ENCODE measurements at regions not wholly inside any gene's neighbourhood (a gene's known extent, or its start where the extent isn't known, plus 50 kb on each side); places are given as distances from the start of the nearest gene placed in this dataset.

DNA sequence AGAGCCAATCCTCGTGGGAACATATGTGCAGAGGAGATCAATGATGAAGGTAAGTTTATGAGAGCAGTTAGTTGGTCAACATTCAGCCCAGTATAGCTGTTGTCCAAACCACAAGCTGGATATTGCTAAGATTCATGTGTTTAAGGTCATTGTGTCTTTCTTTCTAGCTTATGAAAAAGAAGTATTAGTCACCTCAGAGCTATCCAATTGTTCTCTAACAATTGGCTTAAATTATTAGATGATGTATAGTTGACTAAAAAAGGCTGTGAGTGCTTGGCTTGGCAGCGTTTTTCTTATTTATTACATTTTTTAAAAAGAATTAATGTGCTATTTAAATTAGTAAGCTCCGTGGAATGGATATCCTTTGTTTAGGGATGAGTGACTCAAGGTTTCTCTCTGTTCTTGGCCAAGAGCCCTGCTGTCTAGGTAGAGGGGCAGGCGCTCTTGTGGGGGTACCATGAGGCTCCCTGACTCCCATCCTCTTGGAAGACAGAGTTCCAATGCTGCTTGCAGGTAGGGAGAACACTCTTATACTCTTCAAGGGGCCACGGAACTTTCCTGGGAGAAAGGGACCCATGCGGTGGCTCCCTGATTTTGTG is 487.4 kb downstream of the IRX1 start:
- no peak for DNase-seq

DNA sequence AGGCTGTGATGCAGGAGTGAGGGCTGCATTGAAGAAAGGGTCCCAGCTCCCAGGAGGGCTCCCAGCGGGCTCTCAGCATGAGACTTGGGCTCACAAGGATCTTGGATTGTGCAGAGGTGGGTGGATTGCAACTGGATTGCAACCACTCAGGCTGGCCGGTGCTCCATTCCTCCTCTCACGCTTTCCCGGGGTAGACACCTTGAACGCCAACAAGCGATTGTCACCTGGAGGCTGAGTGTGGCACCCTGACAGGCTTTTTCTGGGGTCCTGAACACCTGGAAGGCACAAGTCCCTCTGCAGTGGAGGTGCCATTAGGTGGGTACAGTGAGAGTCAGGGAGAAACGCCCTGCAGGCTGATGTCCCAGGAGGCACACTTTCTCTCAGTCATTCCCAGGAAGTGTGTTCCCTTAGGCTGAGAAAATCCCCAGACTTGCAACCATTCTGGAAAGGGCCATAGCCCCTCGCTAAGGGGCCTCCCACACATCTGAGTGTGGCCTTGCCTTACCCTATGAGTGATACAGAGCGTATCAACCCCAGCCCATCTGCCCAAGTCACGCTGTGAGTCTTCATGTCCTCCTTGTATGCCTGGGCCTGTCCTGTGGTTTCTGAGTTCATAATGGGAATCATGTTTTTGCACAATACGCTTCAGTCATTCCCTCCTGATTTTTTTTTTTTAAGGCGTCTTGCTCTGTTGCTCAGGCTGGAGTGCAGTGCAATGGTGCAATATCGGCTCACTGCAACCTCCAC is 488.1 kb downstream of the IRX1 start:
- no peak for DNase-seq

DNA sequence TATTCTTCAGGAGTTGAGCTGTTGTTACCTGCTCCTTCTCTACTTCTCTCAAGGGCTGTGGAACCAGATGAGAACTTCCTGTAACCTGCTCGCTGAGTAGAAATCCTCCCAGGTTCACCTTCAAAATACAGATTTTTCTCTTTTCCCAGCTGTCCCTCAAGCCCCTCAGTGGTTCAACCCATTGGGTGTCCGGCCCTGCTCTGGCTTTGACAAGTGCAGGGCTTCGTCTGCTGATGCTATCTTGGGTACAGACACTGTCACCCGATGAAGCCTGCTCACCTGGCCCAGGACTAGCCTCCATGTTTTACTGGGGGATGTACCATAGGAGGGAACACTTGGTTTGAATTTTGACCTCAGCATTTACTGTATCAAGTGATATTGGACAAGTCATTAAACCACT is 490.4 kb downstream of the IRX1 start:
- DNase-seq, result no peak

DNA sequence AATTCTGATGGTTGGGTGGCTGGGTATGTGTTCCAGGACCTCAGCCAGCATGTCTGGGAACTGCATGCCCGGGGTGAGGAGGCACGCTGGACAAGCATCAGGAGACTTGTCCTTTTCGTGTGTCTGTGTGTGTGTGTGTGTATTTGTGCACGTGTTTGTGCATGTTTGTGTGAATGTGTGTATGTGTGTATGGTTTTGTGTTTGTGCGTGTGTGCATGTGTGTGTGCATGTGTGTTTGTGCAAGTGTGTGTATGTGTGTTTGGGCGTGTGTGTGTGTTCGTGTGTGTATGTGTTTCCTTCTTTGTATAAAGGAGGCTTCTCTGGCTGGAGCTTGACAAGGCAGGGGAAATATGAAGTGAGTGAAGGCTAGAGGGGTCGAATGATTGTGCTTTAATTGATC is 491.5 kb downstream of the IRX1 start:
- no peak for DNase-seq

DNA sequence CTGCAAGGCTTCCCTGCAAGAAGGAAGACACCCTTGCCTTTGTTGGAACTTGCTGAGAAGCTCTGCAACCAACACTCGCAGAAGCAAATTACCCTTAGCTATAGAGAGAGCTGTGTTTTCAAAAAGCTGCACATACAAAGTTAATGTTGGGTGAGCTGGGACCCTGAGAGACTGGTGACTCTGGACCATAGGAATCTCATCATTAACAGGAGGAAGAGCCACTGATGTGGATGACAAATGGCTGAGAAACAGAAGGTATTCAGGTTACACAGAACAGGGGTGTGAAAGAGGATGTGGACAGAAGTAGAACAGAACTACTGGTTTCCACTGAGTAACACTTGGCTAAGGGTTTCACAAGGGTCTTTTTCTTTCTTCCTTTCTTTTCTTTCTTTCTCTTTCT is 493.5 kb downstream of the IRX1 start:
- no peak for DNase-seq

DNA sequence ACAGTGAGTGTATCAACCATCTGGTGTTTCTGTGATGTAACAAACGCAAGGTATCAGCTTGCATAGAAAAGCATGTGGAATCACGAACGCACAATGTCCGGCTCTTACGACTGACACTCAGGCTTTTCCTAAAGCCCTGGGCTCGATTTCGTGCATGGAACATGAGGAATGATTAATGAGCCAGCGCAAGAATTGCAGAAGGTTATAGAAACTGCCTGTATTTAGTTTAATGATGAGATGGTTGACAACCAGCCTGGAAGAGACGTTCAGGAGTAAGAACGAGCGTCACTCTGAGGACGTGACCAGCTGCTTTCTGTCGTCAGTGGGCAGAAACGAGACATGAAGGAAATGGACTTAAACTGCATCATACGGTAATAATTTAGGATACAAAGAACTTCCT is 497.6 kb downstream of the IRX1 start:
- DNase-seq, result no peak

DNA sequence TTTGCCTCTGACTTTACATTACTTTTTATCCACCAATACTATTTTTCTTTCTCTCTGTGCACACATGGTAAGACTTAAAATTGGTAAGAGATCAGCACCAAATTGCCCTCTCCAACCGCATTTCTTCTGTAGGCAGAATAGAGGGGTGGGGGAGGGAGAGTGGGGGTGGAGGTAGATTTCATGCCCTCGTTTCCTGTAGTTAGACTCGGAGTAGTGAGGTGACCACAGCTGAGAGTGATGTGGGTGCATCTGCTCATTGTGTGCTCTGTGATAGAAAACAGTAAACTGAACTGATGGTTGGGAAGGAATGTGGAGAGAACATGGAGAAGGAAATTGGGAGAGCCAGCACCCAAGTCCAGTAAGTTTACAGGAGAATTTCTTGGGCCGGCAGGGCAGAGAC is 498.3 kb downstream of the IRX1 start:
- DNase-seq, result no peak

DNA sequence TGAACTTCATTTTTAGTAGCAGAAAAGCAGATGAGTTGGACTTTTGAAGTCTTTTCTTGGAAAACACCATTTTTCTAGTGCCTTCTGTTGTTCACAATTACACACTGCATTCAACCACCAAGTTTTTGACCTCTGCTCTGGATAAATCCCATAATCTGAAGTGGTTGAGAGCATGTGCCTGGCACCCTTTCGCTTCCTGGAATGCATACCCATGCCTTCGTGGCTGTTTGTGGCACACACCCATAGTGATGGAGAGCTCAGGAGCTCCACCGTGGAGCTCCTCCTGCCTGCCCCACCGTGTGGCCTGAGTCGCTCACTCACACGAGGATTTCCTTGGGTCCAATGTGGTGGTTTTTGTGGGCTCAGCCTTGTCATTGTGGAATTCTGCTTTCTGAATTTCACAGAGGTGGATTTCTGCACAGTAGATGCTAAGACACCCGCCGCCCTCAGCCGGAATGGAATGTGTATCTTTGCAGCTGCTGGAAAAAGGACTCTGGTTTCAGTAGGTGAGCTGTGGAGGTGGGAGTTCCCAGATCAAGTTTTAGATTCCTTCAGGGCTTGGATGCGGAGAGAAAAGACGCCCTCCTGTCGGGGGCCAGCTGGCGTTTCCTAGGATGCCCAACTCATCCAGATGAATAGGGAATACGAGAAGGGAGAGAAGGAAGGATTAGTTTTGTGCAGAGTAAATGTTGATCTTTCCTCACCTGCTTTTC is 500.4 kb downstream of the IRX1 start:
- DNase-seq, result no peak

DNA sequence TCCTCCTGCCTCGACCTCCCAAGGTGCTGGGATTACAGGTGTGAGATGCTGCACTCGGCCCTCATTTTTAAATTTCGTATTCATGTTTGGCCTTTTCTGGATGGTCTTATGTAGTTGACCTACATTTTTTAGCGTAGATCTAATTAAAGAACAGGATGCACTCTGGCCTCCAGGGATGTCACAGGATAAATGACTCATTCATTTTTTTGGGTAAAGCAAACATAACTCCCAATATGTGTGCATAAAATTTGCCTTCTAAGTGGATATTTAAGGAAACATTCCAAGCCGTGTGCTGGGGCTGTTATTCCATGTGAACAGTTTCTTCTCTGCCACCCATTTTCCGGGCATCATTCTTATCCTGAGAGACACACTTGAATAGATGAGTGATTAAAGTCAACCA is 501.6 kb downstream of the IRX1 start:
- no peak for DNase-seq

DNA sequence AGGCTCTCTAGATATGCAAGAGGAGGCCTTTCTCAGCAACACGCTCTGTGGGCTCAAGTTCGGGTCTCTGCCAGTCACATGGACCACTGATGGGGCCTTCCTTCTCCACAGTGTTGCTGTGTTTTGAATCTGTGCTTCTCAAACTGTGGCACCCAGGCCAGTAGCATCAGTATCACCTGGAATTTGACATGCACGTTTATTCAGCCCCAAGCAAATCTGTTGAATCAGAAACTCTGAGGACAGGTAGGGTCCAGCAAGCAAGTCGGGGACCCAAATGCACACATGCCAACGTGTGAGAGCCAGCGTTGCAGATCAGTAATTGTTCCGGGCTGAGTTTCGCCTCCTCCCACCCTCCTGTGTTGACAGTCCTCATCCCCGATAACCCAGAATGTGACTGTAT is 502.6 kb downstream of the IRX1 start:
- DNase-seq, result no peak

DNA sequence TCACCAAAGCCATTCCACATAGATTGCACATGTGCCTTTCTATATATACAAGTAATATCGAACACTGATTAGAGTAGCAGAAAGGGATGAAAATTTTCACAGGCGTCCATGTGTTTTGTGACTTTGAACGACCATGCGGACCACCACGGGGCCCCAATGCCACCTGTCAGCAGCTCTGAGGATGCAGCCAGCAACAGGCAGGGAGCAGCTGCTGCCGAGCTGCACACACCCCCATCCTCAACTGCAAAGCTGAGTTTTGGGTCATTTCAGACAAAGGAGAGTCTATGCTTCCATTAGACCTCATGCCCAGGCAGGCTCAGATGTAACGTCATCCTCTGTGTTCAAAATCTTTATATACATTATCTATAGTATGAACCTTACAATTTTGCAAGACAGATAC is 503.8 kb downstream of the IRX1 start:
- DNase-seq, result no peak

DNA sequence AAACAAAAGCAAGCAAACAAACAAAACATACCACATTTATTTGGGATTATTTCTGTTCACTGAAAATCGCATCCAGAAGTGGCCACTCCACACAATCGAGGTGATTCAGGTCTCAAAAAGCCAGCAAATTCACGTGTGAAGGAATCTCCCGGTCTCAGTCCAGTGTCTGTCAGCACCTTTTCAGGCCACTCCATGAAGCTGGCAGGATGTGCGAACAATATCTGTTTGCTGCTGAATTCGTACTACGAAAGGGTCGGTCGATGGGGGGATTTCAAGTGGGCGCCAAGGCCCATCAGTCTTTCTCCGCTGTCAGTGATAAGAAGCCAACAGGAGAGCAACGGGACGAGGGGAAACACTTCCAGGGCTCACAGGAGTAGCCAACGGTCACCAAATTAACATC is 505.1 kb downstream of the IRX1 start:
- DNase-seq, result no peak

DNA sequence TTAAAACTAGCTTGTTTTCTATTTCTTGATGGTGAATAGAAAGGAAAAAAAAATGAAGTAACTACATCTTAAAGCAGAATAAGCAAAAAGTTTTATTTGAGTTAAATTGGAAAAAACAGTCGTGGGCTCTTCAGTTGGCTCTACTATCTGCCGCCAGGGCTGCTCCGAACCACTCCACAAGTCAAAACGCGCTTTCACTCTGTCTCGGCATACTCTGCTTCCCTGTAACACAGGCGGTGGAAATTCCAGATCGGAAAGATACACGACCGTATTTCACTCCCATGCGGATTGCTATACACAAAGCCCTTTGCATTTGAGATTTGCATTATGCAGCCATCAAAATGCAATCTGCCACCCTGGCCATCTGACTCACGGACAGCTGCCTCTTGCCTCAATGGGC is 505.6 kb downstream of the IRX1 start:
- DNase-seq, result no peak

DNA sequence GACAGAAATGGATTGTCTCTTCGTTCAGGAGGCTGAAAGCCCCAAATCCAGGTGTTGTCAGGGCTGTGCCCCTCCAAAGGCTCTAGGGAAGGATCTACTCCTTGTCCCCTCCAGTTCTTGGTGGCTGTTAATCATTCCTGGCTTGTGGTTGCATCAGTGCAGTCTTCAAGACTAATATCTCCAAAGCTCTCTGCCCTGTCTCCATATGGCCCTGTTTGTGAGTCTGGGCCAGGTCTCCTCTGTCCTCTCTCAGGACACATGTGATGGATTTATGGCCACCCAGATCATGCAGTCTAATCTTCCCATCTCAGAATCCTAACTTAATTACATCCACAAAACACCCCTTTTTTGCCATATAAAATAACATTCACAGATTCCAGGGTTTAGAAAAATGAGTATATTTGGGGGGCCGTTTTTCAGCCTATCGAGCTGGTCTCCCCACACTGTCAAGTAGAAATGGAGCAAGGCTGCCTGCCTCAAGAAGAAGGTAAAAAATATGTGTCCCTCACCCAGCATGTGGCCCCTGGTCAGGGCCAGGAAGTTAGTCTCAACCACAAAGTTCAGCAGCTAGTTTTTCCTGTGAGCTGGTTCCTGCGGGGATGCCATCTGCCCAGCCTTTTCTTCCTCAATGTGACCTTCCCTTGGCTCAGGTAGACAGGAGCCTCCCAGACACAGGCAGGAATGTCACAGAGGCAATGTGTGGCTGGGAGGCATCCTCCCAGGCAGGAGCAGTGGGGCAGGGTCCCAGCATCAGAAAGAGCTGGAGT is 509.4 kb downstream of the IRX1 start:
- no peak for DNase-seq

DNA sequence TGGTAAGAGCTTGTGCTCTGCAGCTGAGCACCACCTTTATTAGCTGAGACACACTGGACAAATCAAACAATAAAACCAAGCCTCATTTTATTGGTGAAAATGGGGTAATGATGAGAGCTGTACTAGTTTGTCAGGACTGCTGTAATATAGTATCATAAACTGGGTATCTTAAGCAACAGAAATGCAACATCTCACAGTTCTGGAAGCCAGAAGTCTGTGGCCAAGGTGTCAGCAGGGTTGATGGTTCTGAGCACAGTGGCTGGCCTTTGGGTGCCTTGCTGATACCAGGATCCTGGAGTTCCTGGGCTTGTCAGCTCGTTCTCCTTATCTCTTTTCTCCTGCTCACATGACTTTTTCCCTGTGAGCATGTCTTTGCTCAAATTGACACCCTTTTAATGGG is 513.1 kb downstream of the IRX1 start:
- DNase-seq, result no peak

DNA sequence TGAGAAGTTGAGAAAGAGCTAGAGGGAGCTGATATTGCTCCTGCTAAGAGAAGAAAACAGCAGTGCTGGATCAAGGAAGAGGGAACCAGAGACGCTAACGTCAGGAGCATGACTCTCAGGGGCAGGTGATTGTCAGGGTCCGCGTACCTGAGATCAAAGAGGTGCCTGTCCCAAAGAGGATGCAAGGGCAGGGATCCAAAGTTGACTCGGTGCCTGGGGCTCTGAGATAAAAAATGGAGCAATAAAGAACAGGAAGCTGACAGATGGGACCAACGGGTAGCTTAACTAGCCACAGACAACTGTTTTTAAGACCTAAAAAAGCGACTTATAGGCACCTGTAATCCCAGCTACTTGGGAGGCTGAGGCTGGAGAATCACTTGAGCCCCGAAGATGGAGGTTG is 517.8 kb downstream of the IRX1 start:
- no peak for DNase-seq

DNA sequence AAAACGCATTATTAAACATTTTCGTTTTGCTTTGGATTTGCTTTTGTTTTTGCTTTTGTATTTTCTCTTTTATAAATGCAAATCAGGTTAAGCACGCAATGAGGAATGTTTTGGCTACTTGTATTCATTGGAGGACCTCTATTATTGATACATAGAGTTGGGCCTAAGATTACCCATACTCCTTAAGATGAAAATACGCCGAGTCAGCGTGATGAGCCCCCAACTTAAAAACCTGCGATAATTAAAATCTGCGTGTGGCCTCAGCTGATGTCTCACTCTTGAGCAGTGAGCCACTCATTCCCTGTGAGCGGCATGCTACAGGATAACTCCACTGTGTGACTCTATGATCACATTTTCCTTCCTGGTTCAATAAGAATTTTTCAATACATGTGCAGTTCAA is 518.3 kb downstream of the IRX1 start:
- DNase-seq, result no peak

DNA sequence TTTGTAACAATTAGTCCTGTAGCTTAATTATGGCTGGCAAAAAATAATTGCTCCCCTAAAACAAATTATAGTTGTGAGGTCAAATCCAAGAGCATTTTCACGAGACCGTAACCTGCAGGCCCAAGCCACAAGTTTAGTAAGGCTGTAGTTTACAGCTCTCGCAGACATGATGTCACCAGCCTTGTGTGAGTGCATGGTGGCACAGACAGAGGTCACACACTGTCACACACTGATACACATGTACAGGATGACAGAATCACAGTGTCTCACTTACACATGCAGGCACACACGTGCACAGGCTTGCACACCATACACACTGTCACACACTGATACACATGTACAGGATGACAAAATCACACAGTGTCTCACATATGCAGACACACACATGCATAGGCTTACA is 518.8 kb downstream of the IRX1 start:
- DNase-seq, result no peak

DNA sequence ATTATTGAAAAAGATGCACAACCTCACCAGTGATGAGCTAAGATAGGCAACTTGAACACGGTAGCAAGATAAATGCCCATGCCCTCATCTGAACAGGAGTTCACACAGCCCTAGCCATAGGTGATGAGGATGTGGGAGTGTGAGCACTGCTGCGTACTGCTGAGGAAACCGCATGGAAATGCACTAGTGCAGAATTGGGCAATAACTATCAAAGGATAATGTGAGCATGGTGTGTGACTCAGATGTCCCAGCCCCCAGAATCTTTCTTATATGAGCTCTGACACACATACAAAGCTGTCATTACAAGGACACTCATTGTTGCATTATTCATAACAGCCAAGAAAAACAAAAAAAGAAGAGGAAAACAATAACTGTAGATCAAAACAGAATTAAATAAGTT is 521.2 kb downstream of the IRX1 start:
- DNase-seq, result no peak

DNA sequence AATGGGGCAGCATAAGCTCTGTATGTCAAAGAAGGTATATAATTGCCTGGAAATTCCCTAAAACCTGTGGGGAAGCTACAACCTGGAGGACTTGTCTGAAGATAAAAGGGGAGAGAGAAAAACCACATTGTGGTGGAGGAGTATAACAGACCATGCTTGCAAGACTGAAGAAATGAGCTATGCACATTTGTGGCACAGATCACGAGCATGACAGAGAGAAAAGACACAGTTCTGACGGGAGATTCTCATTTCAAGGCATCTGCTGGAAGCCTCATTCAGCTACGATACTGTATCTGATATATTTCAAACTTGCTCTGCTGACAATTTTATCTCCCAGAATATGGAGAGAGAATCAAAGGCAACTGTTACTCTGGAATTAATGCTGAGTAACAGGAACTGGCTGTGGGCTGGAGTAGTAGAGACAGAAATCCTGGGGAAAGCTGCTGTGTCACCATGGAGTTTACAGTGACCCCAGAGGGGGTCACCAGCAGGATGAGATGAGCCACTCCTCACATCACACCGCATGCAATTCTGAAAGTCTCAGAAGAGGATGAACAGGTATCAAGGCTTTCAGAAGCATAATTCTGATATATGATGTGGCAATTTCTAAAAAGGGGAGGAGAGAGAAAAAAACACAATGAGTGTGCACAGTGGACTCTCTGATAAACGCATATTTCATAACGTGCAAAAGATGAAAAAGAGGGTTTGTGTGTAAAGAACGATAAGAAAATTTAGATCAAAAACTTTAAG is 528.8 kb downstream of the IRX1 start:
- no peak for DNase-seq

DNA sequence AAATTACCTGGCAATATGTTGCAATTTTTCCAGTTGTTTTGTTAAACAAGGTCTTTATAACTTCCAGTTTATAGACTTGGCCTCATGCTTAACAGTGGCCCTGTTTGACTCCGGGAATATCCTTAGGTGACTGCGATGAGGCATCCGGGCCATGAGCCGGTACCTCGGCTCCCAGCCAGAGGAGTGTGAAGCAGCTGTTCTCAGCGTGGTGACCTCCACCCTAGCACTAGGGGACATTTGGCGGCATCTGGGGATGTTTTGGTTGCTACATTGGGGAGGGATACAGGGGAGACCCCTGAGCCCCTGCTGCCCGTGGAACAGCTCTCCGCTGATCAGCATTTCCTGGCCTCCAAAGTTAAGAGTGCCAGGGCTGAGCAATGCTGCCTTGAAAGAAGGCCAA is 533.4 kb downstream of the IRX1 start:
- no peak for DNase-seq

DNA sequence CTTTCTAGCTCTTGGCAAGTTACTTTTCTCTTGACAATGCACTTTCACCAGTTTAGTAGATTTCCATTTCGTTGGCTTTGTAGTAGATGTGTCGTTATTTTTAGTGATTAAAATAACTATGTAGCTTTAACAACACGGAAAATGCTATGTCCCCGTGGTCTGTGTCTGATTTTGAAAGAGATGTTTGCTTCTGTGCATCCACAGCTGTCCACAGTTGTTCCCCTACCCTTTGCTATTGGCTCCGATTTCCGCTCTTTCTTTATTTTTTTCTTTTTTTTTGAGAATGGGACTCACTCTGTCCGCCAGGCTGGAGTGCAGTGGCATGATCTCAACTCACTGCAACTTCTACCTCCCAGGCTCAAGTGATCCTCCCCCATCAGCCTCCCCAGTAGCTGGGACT is 533.9 kb downstream of the IRX1 start:
- DNase-seq, result no peak

DNA sequence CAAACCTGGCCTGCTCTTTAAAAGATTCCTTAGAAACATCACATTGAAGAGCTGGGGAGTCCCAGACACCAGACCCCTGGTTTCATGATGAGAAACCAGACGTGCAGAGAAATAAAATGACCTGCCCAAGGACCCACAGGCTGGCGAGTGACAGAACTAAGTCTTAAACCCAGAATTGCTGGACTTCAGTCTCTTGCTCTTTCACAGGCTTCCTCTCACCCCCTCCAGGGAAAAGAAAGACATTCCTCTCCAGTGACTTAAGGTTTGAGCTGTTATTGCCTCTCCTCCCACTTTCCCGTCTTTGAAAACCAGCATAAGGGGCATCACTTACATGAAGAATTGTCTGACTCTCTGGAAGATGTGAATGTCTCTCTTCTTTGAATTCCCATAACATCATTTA is 535.2 kb downstream of the IRX1 start:
- no peak for DNase-seq

All from NCI-H1417 (cell line).